ENCODE measurements at regions not wholly inside any gene's neighbourhood (a gene's known extent, or its start where the extent isn't known, plus 50 kb on each side); places are given as distances from the start of the nearest gene placed in this dataset.

DNA sequence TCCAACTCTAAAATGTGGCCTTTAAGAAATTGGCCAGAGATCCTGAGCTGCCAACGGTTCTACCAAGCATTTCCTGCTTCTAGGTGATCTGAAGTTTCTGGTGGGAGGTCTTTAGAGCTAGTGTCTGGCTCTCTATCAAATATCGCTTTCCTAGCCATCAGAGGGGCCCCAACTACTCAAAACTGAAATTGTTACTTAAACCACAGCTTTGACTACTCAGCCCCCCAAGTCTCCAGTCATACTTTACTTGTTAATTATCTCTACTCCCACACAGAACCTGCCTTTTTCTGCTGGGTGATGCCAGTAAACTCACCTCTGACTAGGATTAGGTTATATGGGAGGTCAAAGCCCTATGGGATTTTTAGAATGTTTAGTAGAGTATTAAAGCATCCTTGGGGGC is 95.1 kb downstream of the FASLG start:
- no peak for DNase-seq (ENCODE audit: low read depth in 4 of 4, low spot score in 2 of 4)

DNA sequence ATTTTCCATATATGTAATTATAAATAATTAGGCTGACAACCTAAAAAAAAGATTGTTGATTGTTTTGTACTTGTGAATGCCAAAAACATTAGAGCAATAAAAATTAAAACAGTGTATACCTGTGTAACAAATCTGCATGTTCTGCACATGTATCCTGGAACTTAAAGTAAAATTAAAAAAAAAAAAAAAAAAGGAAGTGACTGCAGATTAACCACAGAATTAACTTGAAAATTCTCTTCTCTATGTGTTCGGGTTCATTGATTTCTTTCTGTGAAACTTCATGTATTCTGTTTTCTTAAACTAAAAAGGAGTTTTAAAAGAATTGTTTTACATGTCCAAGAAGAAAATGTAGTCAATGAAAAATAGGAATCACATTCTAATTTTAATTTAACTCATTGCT is 95.7 kb downstream of the FASLG start:
- no peak for DNase-seq (ENCODE audit: low read depth in 4 of 4, low spot score in 2 of 4)

DNA sequence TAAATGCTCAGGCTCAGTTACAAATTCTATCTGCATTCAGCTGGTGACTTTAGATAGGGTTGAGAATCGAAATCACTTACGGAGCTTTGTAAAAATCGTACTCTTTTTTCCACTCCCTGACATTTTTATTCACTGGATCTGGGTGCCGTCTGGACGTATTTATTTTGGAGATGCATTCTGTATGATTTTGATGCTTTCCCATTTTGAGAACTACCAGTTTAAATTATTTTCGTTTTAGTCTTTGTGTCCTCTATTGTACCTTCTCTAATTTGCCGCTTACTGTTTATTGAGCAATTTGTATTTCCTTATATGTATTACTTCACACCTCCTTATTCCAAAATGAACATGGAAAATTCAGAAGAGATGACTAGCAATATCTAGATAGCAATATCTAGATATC is 96.2 kb downstream of the FASLG start:
- no peak for DNase-seq (ENCODE audit: low read depth in 4 of 4, low spot score in 2 of 4)

DNA sequence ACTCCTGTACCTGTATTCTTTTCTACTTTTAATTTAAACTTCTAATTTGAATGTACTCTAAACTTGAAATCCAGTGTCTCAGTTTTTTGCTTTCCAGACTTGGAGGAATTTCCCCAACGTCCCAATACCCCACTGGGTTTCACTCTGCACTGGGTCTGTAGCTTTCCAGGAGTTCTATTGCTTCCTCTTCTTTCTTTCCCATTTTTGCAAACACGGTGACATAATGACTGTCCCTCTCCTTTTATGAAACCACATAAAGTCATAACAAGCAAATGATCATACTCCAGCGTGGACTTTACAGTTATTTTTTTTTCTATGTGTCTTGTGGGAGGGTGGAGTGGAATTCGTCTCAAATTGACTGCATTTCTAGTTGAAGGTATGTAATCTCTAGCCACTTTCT is 97.1 kb downstream of the FASLG start:
- no peak for DNase-seq (ENCODE audit: low read depth in 4 of 4, low spot score in 2 of 4)

DNA sequence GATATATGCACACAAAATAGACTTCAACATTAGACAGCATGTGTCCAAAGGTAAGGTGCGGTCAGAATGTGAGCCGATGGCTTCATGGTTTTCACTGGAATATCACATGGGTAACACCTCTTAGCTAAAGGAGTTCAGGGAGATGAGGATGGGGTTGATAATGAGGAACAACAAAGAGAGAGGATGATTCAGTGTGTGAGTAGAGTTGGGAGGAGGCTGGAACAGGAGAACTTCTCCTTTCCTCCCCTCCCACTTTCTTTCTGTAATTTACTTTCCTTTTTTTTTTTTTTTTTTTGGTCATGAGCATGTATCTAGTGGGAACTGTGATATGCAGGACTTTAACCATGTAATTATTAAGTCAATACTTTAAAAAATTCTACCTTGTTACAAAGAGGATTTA is 99.4 kb downstream of the FASLG start:
- no peak for DNase-seq (ENCODE audit: low read depth in 4 of 4, low spot score in 2 of 4)

DNA sequence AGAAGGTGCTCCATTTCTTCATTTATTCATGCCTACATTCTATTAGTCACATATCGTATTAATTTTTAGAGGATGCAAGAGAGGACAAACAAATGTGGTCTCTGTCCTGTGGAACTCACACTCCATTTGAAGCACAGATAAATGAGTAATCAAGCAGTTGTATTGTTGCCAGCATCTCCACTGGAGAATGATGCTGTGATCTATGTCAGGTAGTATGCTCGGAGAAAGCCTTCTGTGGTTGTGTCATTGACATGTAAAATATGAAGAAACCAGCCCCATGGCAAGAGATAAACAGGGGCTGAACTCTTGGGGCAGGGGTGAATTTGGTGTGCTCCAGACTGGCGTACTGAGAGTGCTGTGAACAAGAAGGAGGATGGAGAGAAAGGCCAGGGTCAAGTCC is 101.2 kb downstream of the FASLG start:
- DNase-seq (ENCODE audit: low read depth in 4 of 4, low spot score in 2 of 4), result no peak

DNA sequence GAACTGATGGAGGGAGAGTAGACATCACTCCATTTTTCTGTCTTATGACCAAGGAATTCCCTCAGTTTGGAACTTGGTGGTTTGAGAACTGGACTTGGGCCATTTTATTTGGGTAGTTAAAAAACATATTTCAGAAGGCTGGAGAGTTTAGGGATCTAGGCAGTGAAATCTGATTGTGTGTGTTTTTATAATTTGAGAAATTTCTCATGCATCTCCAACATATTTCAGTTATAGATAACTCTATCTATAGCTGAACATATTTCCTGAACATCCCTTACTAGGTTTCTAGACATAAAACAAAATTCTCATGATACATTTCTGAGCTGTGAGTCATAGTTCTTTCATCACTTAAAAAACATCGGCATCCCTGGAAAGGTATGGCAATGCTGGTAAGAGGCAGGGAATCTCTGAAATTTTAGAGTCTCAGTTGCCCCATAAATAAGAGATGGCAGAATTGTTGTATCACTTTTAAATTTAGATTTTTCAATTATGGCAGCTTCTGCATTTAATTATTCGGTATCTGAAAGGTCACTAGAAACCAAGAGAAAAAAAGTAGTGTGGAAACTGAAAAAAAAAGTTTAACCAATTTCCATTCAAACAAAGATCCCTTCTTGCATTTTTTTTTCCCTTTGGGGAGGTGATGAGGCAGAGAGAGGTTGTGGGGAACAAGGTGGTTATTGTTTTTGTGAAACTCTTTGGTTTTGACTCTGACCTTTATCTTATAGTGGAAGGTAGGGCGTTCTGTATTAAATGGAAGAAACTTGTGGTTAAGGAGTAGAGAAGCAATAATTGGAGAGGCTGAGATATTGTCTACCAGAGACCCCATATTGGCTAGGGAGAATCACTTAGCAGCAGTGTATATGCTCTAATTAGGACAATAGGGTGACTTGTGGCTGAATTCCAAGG is 102.9 kb downstream of the FASLG start:
- DNase-seq (ENCODE audit: low read depth in 4 of 4, low spot score in 2 of 4), result no peak

DNA sequence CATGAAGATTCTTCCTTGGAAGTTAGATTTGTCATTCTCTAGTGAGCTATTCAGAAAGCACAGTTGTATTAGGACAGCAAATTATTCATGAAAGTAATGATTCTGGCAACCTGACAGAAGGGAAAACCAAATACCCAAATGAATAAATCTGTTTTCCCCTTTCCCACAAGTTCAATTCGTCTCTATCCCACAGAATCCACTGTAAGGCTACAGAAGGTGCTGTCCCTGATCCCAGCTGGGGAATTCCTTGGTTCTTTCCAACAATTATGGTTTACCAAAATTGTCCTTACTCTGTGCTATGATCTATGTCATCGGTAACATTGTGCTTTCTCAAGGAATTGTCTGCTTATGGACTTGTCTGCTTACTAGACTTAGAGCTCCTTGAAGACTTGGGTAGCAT is 104.2 kb downstream of the FASLG start:
- no peak for DNase-seq (ENCODE audit: low read depth in 4 of 4, low spot score in 2 of 4)

DNA sequence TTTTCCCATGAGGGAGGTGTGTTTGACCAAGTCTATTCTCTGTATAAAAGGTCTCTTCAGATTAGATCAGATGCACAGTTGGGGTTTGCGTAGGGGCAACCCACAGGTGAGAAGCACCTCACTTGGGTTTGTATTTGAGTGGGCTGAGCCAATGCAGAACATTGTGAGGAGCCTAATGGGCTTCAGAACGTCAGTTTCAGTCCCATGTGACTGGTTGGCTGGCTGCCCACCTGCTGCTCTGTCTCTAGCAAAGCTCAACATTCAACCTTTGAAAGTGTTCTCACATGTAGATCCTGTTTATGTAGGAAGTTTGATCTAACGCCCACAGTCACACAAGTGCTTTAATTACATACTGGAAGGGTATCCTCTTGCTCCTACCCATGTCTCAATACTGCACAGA is 105.5 kb downstream of the FASLG start:
- DNase-seq (ENCODE audit: low read depth in 4 of 4, low spot score in 2 of 4), result no peak

DNA sequence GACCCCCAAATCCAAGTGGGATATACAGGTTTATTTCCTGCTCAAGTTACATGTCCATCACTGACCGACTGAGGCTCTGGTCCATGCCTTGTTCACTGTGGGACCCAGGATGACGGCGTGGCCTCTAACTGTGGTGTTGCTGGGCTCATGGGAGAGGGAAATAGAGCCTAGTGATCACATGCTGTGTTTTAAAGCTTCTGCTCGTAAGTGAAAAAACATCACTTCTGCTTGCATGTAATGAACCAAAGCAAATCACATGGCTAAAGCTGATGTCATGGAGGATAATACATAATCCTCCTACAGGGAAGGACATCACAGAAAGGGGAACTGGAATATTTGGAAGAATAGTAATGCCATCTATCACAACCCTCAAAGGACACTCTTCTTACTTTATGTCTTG is 107.6 kb downstream of the FASLG start:
- no peak for DNase-seq (ENCODE audit: low read depth in 4 of 4, low spot score in 2 of 4)

DNA sequence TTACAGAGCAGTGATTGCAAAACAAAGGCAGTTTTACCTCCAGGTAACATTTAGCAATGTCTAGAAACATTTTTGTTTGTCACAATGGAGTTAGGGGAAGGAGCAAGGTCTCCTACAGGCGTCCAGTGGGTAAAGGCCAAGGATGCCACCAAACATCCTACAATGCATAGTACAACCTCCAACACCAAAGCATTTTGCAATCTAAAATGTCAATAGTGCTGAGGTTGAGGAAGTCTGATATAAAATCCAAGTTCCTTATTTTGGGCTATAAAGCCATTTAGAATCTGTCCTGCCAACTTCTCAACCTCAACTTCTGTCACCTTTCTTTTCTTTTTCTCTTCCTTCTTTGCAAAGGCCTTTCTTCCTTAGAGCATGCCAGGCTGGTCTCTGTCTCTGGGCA is 111.2 kb downstream of the FASLG start:
- no peak for DNase-seq (ENCODE audit: low read depth in 4 of 4, low spot score in 2 of 4)

DNA sequence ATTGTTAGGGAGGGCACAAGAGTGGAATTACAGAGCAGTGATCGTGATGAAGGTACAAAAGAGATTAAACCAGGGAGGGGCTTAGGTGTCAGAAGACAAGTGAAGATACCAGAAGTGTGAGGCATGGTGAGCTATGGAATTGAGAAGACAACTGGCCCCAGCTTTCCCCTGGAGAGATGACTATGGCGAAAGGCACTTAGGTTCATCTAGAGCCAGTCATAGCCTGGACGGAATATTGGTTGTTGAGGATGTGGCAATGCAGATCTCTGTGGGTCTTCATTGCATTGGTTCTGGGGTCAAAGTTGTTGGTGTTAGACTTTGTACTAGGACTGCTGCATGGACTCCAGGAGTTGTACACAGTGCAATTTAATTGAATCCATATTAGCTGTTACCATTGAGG is 115.7 kb downstream of the FASLG start:
- DNase-seq (ENCODE audit: low read depth in 4 of 4, low spot score in 2 of 4), result no peak

DNA sequence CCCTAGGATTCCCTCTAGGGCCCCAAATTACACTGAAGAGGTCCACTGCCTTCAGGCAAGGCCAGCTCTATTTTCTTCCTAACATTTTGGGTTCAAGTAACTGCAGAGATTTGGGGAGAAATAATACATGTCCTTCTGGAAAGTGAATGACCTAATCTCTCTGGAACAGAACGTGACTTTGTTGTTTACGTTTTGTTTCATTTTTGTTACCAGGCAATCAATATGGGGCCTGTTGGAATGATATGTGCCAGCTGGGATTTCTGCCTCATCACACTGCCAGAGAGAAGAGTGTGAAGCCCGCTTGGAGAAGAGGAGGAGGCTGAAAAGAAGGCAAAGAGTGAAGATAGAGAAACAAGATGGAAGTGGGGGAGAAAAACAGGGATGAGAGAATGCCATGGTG is 116.7 kb downstream of the FASLG start:
- no peak for DNase-seq (ENCODE audit: low read depth in 4 of 4, low spot score in 2 of 4)

DNA sequence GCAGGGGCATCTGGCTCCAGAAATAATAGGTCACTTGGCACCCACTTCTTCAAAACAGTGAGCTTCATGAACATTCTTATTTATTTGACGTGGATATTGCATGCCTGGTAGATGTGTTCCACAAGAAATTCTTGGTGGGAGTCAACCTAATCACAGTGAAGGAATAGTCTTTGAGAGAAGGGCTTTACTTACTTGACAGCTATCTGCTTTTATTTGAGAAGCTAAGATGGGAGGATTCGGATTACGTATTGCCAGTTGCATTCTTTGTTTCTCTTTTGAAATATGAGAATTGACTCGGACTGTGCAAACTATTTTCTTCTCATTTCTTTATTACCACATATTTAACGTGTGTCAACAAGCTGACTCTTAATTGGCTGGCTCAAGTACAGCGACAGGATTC is 117.2 kb downstream of the FASLG start:
- no peak for DNase-seq (ENCODE audit: low read depth in 4 of 4, low spot score in 2 of 4)

DNA sequence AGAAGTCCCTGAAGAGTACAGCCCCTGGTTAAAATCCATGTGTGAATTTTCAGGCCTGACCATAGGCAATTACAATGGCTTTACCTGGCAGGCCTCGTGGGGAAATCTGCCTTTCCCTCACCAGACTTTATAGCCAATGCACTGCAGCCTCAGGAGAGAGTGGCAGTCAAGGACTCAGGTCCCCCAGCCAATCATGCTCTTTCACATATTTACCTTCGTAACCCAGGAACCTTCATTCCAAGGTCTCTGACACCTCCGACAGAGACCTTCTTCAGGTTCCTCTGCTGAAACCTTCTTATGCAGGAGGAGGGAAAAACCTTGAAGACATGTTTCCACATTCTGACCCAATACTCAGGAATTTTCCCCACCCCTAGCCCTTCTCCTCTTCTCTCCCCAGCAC is 118.9 kb downstream of the FASLG start:
- no peak for DNase-seq (ENCODE audit: low read depth in 4 of 4, low spot score in 2 of 4)

DNA sequence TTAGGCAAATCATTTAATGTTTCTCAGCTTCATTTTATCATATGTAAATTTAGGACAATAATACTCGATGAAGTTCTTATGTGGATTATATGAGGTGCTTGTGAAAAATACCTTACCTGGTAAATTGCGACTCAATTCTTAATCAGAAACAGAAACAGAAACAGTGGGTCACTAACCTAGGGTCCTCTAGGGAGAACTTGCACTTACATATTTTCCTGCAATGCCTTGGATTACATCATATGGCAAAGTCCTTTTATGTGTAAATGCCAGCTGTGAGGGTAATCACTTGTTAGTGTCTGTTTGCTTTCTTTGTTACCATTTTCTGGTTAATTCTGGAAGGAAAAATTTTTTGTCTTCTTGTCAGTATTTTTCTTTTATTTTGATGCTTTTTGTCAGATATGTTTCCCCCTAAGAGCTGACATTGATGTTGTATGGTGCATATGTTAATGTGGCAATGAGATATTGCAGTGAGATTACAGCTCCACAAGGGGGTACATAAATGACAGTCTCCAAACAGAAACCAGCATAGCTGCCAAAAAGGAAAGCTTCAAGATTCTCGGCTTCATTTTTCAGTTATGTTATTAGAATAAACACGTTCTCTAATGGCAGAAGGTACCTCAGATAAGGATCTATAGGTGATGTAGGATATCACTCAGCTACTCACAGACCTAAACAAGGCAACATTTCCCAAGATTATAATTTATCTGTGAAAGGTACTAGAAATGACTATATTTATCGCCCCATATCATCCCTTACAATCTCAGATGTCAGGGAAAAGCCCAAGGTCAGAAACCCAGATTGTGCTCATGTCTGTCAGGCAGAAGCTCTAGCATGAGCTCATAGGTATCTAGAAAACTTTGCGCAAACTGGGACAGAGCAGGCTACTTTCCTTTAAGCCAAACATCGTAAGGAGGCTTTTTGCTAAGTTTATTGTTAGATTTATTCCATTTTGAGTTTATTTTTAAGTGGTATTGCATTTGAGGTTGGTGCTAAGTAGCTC is 119.9 kb downstream of the FASLG start:
- no peak for DNase-seq (ENCODE audit: low read depth in 4 of 4, low spot score in 2 of 4)

DNA sequence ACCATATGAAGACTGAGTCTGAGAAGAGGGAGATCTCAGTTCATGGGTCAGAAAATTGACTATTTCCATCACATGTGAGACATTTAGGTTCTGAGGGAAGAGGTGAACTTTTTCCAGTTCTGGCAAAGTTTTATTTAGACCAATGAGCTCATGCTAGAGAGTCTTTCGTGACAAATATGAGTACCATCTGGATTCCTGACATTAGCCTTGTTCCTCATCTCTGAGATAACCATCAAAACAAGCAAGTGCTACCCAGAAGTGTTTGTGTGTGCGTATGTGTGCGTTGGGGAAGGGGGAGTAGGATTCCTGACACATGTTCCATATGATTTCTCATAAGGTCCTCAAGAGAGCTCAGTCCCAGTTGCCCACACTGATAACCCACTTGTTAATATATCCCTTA is 120.6 kb downstream of the FASLG start:
- no peak for DNase-seq (ENCODE audit: low read depth in 4 of 4, low spot score in 2 of 4)

DNA sequence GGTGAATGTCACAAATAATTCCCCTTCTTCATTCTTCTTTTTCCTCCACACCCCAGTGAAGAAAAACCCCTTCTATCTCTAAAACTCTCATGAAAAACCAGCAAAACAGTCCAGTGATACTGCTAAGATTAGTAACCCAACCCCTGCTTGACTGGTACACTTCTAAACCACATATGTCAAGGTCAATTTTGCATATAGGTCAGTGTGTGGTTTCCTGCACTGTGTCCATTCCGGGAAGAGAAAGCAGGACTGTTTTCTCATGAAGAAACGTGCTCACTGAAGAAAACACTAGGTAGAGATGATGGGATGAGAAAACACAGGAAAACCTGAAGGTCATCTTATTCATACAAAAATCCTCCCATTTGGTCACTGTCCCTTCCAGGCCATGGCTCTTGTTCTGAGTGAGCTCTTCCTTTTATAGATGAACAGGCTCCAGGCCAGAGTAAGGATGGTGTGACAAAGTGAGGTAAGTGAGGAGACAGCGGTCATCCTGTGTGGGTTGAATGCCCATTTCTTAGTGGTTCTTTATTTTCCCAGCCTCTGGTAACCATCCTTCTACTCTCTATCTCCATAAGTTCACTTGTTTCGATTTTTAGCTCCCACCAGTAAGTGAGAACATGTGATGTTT is 122.7 kb downstream of the FASLG start:
- no peak for DNase-seq (ENCODE audit: low read depth in 4 of 4, low spot score in 2 of 4)

DNA sequence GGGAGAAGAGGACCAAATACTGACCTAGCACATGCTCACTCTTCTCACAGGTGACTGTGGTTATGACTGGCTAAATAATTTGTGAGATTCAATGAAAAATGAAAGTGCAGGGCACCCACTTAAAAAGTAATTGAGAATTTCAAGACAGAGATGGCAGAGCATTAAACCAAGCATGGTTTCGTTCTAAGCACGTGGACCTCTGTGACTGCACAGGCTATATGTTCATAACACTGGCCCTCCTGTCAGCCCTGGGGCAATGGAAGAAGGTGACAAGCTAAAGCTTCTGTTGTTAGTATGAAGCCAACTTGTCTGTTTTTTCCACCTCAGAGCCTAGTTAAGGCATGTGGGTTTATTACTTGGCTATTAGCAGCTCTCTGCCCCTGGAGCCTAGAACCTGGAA is 130.9 kb downstream of the FASLG start:
- DNase-seq (ENCODE audit: low read depth in 4 of 4, low spot score in 2 of 4), result no peak

DNA sequence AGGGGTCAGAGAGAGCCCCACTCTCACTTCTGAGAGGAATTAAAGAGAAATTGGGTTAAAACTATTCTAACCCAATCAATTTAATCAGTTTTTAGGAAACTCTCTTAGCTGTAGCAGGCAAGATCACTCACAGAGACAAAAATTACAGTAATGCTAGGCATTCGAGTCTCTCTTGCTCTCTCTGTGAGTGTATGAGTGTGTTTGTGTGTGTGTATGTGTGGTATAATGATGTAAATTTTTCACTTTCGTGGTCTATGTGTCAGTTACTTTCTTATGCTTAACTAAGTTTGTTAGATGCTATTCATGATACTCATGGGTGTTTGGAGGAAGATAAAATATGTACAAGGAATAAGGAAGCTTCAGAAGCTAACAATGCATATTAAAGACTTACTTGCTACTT is 131.3 kb downstream of the FASLG start:
- DNase-seq (ENCODE audit: low read depth in 4 of 4, low spot score in 2 of 4), result no peak

DNA sequence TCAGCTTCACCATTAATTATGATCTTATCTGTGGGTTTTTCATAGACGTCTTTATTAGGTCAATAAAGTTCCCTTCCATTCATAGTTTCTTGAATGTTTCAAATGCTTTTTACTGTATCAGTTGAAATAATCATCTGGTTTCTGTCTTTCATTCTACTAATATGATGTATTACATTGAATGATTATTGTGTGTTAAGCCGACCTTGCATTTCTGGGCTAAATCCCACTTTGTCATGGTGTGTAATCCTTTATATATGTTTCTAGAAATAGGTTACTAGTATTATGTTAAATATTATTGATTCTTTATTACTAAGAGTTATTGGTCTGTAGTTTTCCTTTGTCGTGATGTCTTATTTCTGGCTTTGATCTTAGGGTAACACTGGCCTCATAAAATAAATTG is 134.9 kb downstream of the FASLG start:
- DNase-seq (ENCODE audit: low read depth in 4 of 4, low spot score in 2 of 4), result no peak

All from left renal cortex interstitium (tissue), 4 donors.